Esophagus (tissue), 2 donors: ENCODE measurements at regions not wholly inside any gene's neighbourhood (a gene's known extent, or its start where the extent isn't known, plus 50 kb on each side); places are given as distances from the start of the nearest gene placed in this dataset.
"Not testable (repeated sequence)": the region's sequence is repeated elsewhere in the genome, so short reads cannot be mapped to it uniquely, and the experiment has no call there.

Experiments
- H3K27ac ChIP-seq, 2 donors: one replicate each; pipeline ENCODE4 v1.5.1; 2013; ENCODE audit warnings: low read depth in 2 of 2, mild to moderate bottlenecking in 2 of 2, inconsistent platforms in 1 of 2, low read length in 1 of 2, moderate library complexity in 1 of 2
- H3K27me3 ChIP-seq, 2 donors: one replicate each; pipeline ENCODE4 v1.6.1; 2013; ENCODE audit warnings: low read length in 2 of 2, control low read depth in 1 of 2, mild to moderate bottlenecking in 1 of 2; ENCODE audit not compliant: insufficient read depth in 2 of 2, control insufficient read depth in 1 of 2
- H3K36me3 ChIP-seq, 2 donors: one replicate each; pipeline ENCODE4 v1.6.1; 2013; ENCODE audit warnings: low read length in 1 of 2; ENCODE audit not compliant: control insufficient read depth in 2 of 2, insufficient read depth in 2 of 2
- H3K4me1 ChIP-seq, 2 donors: one replicate each; pipeline ENCODE4 v1.6.1; 2013; ENCODE audit warnings: low read length in 1 of 2; ENCODE audit not compliant: control insufficient read depth in 2 of 2, insufficient read depth in 2 of 2
- H3K4me3 ChIP-seq, 2 donors: one replicate each; pipeline ENCODE4 v1.5.1; 2013; ENCODE audit warnings: low read length in 2 of 2, mild to moderate bottlenecking in 2 of 2, low read depth in 1 of 2, moderate library complexity in 1 of 2
- H3K9me3 ChIP-seq, 2 donors: one replicate each; pipeline ENCODE4 v1.6.1; 2013; ENCODE audit warnings: mild to moderate bottlenecking in 2 of 2, low read depth in 1 of 2, low read length in 1 of 2, moderate library complexity in 1 of 2; ENCODE audit not compliant: control insufficient read depth in 2 of 2, insufficient read depth in 1 of 2
- WGBS, 2 donors: extraction: QIAGEN DNeasy Blood & Tissue Kit; methylation state at CpG; one replicate each; pipeline ENCODE4 v1.1.7; 2013; 5-methylcytosine and 5-hydroxymethylcytosine counted together
- donor health status: healthy with polysubstance abuse.
- donor health status: Bipolar disorder and iron deficiency.

GRCh38 chr22:22052548-22053139 is 70.1 kb upstream of the TOP3B start:
- not testable (repeated sequence) for H3K36me3 ChIP-seq, H3K27ac ChIP-seq, H3K9me3 ChIP-seq, H3K4me1 ChIP-seq, H3K27me3 ChIP-seq, H3K4me3 ChIP-seq
- WGBS, 2 donors = 75% methylated on average over 3 of the region's 3 CpGs

DNA sequence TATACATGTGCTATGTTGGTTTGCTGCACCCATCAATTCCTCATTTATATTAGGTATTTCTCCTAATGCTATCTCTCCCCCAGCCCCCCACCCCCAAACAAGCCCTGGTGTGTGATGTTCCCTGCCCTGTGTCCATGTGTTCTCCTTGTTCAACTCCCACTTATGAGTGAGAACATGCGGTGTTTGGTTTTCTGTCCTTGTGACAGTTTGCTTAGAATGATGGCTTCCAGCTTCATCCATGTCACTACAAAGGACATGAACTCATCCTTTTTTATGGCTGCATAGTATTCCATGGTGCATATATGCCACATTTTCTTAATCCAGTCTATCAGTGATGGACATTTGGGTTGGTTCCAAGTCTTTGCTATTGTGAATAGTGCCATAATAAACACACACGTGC is 68.4 kb upstream of the TOP3B start:
- H3K4me3 ChIP-seq, H3K9me3 ChIP-seq, H3K27me3 ChIP-seq, H3K27ac ChIP-seq, H3K36me3 ChIP-seq, H3K4me1 ChIP-seq: not testable (repeated sequence)
- 46 to 48% methylated on average over 2 of the region's 2 CpGs for WGBS, 2 donors

- no peak overlapping the region for H3K27ac ChIP-seq
- no peaks in the 10 kb centered on the region for H3K9me3 ChIP-seq
- H3K36me3 ChIP-seq = no peaks in the 10 kb centered on the region
- no peak overlapping the region for H3K4me3 ChIP-seq
- no peaks in the 10 kb centered on the region for H3K27me3 ChIP-seq
- H3K4me1 ChIP-seq = no peaks in the 10 kb centered on the region
Observed at GRCh38 chr22:22050141-22050775, 67.7 kb upstream of the TOP3B start.

GRCh38 chr22:22049684-22050083 is 67.1 kb upstream of the TOP3B start:
- H3K36me3 ChIP-seq = no peaks in the 10 kb centered on the region
- H3K4me3 ChIP-seq = no peak overlapping the region
- H3K27ac ChIP-seq = no peak overlapping the region
- H3K4me1 ChIP-seq = no peaks in the 10 kb centered on the region
- WGBS, 2 donors = 67 to 68% methylated on average over 1 of the region's 1 CpG
- H3K27me3 ChIP-seq = no peaks in the 10 kb centered on the region
- H3K9me3 ChIP-seq = no peaks in the 10 kb centered on the region

DNA sequence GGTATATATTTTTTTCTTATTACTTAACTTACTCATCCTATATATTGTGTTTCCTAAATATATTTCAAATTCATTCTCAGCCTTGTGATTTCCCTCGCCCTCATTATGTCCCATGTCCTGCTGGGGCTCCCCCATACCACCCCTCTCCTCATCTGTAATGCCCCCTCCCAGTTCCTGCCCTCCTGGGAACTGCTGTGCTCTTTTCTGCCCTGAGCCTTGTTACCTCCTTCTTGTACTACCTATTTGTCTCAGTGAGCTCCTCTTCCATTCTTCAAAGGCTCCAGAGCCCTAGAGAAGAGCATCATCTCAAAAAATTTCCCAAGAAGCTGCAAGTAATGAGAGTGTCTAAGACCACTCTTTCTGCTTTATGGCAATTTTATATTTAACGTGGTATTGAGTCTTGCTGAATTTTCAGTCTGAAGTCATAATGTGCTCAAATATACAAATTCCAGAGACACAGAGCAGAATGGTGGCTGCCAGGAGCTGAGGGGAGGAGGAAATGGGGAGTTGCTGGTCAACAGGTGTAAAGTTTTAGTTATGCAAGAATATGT is 66.5 kb upstream of the TOP3B start:
- no peaks in the 10 kb centered on the region for H3K27me3 ChIP-seq
- no peak overlapping the region for H3K27ac ChIP-seq
- no peaks in the 10 kb centered on the region for H3K4me1 ChIP-seq
- no peak overlapping the region for H3K4me3 ChIP-seq
- 31 to 32% methylated on average over 2 of the region's 2 CpGs for WGBS, 2 donors
- no peaks in the 10 kb centered on the region for H3K36me3 ChIP-seq
- no peaks in the 10 kb centered on the region for H3K9me3 ChIP-seq

- Histone ChIP-seq H3K27ac (no peak overlapping the region), H3K9me3 (no peaks in the 10 kb centered on the region), H3K27me3 (no peaks in the 10 kb centered on the region), H3K4me1 (no peaks in the 10 kb centered on the region), H3K4me3 (no peak overlapping the region), H3K36me3 (no peaks in the 10 kb centered on the region)
- 43 to 47% methylated on average over 2 of the region's 2 CpGs for WGBS, 2 donors
Observed at GRCh38 chr22:22048318-22048942, 65.8 kb upstream of the TOP3B start.

- no peaks in the 10 kb centered on the region for H3K36me3 ChIP-seq
- 71 to 73% methylated on average over 4 of the region's 4 CpGs for WGBS, 2 donors
- no peaks in the 10 kb centered on the region for H3K27me3 ChIP-seq
- no peak overlapping the region for H3K4me3 ChIP-seq
- H3K27ac ChIP-seq = no peak overlapping the region
- no peaks in the 10 kb centered on the region for H3K9me3 ChIP-seq
- H3K4me1 ChIP-seq = no peaks in the 10 kb centered on the region
Observed at GRCh38 chr22:22047776-22048175, 65.2 kb upstream of the TOP3B start.

GRCh38 chr22:22047266-22047665 is 64.7 kb upstream of the TOP3B start:
- H3K27me3 ChIP-seq = no peaks in the 10 kb centered on the region
- WGBS, 2 donors = 69% methylated on average over 3 of the region's 3 CpGs
- H3K4me1 ChIP-seq = no peaks in the 10 kb centered on the region
- no peak overlapping the region for H3K27ac ChIP-seq
- no peak overlapping the region for H3K4me3 ChIP-seq
- H3K9me3 ChIP-seq = no peaks in the 10 kb centered on the region
- no peaks in the 10 kb centered on the region for H3K36me3 ChIP-seq

DNA sequence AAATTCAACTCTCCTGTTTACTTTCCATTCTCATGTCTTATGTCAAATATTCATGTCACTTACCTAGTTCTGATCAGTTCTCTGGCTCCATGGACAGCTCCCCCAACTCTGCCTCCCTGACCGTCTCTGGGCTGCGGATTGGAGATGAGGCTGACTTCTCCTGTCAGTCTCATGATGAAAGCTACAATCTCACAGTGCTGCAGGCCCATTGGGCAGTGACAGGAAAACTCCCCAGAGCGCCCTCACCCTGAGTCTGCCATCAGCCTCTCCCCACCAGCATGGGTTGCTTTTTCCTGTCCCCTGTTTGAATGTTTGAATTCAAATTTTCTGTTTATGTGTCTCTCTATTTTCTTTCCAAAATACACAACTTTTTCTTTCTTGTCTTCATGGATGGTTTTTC is 63.8 kb upstream of the TOP3B start:
- Histone ChIP-seq H3K9me3 (no peaks in the 10 kb centered on the region), H3K36me3 (no peaks in the 10 kb centered on the region), H3K4me3 (no peak overlapping the region), H3K27me3 (no peaks in the 10 kb centered on the region), H3K27ac (no peak overlapping the region), H3K4me1 (no peaks in the 10 kb centered on the region)
- 34 to 38% methylated on average over 3 of the region's 3 CpGs for WGBS, 2 donors
